GM23338 (cell line): ENCODE measurements at regions not wholly inside any gene's neighbourhood (a gene's known extent, or its start where the extent isn't known, plus 50 kb on each side); places are given as distances from the start of the nearest gene placed in this dataset.

Source experiments
- CREB1 ChIP-seq: fragments of 250-450 bp; sonication (Bioruptor Pico); IDR thresholded peaks from 2 replicates; pipeline ENCODE4 v1.5.0; 2020; ENCODE audit warnings: low read depth, mild to moderate bottlenecking, moderate library complexity
- EZH2phosphoT487 ChIP-seq: fragments of 200-600 bp; sonication (generic); IDR thresholded peaks from one replicate; pipeline ENCODE4 v1.8.1; 2018; ENCODE audit warnings: antibody characterized with exemption; ENCODE audit not compliant: unreplicated experiment
- ZNF114 ChIP-seq: fragments of 250-450 bp; sonication (Bioruptor Pico); IDR thresholded peaks from 2 replicates; pipeline ENCODE4 v1.5.0; 2020; ENCODE audit warnings: mild to moderate bottlenecking, moderate library complexity
- TF ChIP-seq, protein P1 (sequence below): fragments of 250-450 bp; sonication (Bioruptor Pico); IDR thresholded peaks from 2 replicates; pipeline ENCODE4 v1.5.0; 2020; ENCODE audit warnings: mild to moderate bottlenecking, moderate library complexity
- TF ChIP-seq, protein P2 (sequence below): IDR thresholded peaks from 2 replicates; pipeline ENCODE4 v1.6.1; 2016; ENCODE audit warnings: antibody characterized with exemption
- TF ChIP-seq, protein P3 (sequence below): IDR thresholded peaks from one replicate; pipeline ENCODE4 v1.6.1; 2018; ENCODE audit warnings: antibody characterized with exemption; ENCODE audit not compliant: unreplicated experiment

DNA sequence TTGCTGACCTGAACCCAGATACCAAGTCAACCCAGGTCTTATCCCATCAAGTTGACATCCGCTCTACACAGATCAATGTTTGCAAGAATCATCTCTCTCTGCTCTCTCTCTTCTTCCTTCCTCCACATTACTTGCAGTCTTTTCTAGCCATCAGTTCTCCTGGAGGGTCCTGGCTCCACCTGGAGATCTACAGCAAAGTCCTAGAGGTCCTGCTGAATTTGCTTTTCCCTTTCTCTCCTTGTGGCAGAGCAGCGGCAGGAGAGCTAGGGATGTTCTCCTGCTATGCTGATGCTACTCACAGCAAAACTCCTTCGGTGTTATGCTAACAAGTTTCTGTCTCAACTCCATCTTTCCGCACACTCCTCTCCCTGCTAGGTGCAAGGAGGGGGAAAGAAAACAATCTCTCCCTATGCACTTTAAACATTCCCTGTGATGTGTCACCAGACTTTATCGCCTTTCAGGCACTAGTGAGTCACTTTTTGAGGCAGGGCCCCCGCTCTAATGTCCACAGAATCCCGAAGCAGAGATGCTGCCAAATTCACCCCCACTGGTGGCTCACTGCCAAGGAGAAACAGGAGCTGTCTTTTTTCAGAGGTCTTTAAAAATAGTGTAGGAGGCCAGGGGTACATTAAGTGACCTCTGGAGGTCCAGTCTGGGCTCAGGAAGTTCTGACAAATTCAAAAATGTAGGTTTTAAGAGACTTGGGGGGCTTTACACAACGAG, 62.6 kb downstream of the FAM50B start (continued):
- TF ChIP-seq, protein P1, sequence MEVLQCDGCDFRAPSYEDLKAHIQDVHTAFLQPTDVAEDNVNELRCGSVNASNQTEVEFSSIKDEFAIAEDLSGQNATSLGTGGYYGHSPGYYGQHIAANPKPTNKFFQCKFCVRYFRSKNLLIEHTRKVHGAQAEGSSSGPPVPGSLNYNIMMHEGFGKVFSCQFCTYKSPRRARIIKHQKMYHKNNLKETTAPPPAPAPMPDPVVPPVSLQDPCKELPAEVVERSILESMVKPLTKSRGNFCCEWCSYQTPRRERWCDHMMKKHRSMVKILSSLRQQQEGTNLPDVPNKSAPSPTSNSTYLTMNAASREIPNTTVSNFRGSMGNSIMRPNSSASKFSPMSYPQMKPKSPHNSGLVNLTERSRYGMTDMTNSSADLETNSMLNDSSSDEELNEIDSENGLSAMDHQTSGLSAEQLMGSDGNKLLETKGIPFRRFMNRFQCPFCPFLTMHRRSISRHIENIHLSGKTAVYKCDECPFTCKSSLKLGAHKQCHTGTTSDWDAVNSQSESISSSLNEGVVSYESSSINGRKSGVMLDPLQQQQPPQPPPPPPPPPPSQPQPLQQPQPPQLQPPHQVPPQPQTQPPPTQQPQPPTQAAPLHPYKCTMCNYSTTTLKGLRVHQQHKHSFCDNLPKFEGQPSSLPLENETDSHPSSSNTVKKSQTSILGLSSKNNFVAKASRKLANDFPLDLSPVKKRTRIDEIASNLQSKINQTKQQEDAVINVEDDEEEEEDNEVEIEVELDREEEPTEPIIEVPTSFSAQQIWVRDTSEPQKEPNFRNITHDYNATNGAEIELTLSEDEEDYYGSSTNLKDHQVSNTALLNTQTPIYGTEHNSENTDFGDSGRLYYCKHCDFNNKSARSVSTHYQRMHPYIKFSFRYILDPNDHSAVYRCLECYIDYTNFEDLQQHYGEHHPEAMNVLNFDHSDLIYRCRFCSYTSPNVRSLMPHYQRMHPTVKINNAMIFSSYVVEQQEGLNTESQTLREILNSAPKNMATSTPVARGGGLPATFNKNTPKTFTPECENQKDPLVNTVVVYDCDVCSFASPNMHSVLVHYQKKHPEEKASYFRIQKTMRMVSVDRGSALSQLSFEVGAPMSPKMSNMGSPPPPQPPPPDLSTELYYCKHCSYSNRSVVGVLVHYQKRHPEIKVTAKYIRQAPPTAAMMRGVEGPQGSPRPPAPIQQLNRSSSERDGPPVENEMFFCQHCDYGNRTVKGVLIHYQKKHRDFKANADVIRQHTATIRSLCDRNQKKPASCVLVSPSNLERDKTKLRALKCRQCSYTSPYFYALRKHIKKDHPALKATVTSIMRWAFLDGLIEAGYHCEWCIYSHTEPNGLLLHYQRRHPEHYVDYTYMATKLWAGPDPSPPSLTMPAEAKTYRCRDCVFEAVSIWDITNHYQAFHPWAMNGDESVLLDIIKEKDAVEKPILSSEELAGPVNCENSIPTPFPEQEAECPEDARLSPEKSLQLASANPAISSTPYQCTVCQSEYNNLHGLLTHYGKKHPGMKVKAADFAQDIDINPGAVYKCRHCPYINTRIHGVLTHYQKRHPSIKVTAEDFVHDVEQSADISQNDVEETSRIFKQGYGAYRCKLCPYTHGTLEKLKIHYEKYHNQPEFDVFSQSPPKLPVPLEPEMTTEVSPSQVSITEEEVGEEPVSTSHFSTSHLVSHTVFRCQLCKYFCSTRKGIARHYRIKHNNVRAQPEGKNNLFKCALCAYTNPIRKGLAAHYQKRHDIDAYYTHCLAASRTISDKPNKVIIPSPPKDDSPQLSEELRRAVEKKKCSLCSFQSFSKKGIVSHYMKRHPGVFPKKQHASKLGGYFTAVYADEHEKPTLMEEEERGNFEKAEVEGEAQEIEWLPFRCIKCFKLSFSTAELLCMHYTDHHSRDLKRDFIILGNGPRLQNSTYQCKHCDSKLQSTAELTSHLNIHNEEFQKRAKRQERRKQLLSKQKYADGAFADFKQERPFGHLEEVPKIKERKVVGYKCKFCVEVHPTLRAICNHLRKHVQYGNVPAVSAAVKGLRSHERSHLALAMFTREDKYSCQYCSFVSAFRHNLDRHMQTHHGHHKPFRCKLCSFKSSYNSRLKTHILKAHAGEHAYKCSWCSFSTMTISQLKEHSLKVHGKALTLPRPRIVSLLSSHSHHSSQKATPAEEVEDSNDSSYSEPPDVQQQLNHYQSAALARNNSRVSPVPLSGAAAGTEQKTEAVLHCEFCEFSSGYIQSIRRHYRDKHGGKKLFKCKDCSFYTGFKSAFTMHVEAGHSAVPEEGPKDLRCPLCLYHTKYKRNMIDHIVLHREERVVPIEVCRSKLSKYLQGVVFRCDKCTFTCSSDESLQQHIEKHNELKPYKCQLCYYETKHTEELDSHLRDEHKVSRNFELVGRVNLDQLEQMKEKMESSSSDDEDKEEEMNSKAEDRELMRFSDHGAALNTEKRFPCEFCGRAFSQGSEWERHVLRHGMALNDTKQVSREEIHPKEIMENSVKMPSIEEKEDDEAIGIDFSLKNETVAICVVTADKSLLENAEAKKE = no peak
- TF ChIP-seq, protein P2, sequence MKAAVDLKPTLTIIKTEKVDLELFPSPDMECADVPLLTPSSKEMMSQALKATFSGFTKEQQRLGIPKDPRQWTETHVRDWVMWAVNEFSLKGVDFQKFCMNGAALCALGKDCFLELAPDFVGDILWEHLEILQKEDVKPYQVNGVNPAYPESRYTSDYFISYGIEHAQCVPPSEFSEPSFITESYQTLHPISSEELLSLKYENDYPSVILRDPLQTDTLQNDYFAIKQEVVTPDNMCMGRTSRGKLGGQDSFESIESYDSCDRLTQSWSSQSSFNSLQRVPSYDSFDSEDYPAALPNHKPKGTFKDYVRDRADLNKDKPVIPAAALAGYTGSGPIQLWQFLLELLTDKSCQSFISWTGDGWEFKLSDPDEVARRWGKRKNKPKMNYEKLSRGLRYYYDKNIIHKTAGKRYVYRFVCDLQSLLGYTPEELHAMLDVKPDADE = no peak
- TF ChIP-seq ZNF114 (CRISPR knock-in tag) (no peak), CREB1 (CRISPR knock-in tag) (no peak), EZH2phosphoT487 (no peak)
- TF ChIP-seq, protein P3, sequence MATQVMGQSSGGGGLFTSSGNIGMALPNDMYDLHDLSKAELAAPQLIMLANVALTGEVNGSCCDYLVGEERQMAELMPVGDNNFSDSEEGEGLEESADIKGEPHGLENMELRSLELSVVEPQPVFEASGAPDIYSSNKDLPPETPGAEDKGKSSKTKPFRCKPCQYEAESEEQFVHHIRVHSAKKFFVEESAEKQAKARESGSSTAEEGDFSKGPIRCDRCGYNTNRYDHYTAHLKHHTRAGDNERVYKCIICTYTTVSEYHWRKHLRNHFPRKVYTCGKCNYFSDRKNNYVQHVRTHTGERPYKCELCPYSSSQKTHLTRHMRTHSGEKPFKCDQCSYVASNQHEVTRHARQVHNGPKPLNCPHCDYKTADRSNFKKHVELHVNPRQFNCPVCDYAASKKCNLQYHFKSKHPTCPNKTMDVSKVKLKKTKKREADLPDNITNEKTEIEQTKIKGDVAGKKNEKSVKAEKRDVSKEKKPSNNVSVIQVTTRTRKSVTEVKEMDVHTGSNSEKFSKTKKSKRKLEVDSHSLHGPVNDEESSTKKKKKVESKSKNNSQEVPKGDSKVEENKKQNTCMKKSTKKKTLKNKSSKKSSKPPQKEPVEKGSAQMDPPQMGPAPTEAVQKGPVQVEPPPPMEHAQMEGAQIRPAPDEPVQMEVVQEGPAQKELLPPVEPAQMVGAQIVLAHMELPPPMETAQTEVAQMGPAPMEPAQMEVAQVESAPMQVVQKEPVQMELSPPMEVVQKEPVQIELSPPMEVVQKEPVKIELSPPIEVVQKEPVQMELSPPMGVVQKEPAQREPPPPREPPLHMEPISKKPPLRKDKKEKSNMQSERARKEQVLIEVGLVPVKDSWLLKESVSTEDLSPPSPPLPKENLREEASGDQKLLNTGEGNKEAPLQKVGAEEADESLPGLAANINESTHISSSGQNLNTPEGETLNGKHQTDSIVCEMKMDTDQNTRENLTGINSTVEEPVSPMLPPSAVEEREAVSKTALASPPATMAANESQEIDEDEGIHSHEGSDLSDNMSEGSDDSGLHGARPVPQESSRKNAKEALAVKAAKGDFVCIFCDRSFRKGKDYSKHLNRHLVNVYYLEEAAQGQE = no peak
